Prostate gland (tissue), 2 donors: ENCODE measurements at regions not wholly inside any gene's neighbourhood (a gene's known extent, or its start where the extent isn't known, plus 50 kb on each side); places are given as distances from the start of the nearest gene placed in this dataset.

Experiments used
- POLR2A ChIP-seq: fragments of 450-650 bp; IDR thresholded peaks from one replicate; pipeline ENCODE4 v1.6.1; 2016; ENCODE audit warnings: antibody characterized with exemption, mild to moderate bottlenecking
- POLR2AphosphoS5 ChIP-seq: sonication (generic); formaldehyde crosslinking; IDR thresholded peaks from one replicate; pipeline ENCODE4 v1.6.1; 2017; ENCODE audit warnings: antibody characterized with exemption
- TF ChIP-seq, protein P1 (sequence below), 4 experiments: fragments of 200-600 bp in 2 of 4; fragments of 450-650 bp in 2 of 4; sonication (generic) in 2 of 4; IDR thresholded peaks; 1 replicate in 3 of 4; 2 replicates in 1 of 4; pipeline ENCODE4 v1.5.1; 2016 to 2019; ENCODE audit warnings: antibody characterized with exemption in 4 of 4, mild to moderate bottlenecking in 2 of 4, moderate library complexity in 2 of 4

GRCh38 chr9:85156652-85157051 is 487.1 kb downstream of the NTRK2 start:
- TF ChIP-seq, protein P1, sequence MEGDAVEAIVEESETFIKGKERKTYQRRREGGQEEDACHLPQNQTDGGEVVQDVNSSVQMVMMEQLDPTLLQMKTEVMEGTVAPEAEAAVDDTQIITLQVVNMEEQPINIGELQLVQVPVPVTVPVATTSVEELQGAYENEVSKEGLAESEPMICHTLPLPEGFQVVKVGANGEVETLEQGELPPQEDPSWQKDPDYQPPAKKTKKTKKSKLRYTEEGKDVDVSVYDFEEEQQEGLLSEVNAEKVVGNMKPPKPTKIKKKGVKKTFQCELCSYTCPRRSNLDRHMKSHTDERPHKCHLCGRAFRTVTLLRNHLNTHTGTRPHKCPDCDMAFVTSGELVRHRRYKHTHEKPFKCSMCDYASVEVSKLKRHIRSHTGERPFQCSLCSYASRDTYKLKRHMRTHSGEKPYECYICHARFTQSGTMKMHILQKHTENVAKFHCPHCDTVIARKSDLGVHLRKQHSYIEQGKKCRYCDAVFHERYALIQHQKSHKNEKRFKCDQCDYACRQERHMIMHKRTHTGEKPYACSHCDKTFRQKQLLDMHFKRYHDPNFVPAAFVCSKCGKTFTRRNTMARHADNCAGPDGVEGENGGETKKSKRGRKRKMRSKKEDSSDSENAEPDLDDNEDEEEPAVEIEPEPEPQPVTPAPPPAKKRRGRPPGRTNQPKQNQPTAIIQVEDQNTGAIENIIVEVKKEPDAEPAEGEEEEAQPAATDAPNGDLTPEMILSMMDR (IDR thresholded peaks at IDR 0.05): no peak
- TF ChIP-seq POLR2A: no peak
- no peak for TF ChIP-seq POLR2AphosphoS5
